SK-N-DZ (cell line): ENCODE measurements at regions not wholly inside any gene's neighbourhood (a gene's known extent, or its start where the extent isn't known, plus 50 kb on each side); places are given as distances from the start of the nearest gene placed in this dataset.
"Not testable (repeated sequence)": the region's sequence is repeated elsewhere in the genome, so short reads cannot be mapped to it uniquely, and the experiment has no call there.

Experiments used
- DNase-seq: peaks from one replicate; pipeline ENCODE4 v3.0.0-alpha.2; 2015; ENCODE audit warnings: low spot score

DNA sequence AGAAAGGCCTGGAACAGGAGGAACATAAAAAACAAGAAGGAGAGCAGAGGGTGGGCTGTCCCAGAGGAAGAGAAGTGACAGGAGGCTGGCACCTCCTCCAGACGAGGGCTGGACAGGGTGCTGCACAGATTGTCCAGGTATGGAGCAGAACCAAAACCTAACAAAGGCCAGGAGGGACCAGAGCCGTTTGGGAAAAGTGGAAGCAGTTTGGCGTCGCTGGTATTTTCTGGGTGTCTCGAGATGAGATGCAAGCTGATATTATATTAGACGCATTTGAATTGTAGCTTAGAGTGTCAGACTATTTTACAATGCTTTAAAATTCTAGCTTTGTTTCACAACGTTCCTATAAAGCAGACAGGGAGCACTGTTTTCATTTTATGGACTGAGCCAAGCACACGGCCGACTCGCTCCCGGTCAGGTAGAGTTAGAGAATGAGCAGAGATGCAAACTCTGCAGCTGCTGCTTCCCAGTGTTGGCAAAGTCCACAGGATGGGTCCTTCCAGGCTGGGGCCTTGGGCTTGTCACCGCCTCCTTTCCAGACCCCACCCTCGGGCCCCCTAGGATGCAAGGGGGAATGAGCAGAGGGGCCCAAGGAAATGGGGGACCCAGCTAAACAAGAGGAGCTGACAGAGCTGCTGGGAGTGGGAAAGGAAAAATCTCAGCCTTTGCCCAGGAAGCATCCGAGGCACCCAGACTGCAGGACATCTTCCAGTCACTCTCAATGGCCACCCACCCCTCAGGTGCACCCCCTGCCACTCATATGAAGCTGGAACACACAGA lies 60.8 kb upstream of the TMPRSS2 start:
- DNase-seq, result no peak

DNA sequence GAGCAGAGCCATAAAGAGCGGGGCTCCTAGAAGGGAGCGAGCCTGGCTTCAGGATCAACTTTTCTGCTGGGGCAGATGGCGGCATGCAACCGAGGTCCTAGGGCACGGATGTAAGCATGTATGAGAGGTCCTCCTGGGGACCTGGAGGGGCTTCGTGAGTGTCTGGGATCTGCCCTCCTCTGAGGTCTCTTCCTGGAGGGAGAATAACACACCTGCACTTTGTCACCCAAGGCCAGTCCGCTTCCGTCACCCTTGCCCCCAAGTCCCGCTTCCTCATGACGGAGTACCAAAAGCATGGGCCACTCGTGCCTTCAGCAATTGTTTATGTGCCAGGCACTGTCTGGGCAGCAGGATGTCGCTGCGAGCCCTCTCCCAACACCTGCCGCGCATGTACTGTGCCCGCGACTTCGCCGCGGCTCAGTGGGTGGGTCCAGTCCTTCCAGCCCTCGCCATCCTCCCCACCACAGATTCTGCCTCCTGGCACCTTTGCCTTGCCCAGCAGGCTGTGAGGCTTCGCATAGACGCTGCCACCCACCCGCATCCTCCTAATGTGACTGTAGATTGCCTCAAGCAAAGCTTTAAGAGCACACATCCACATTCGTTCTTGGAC lies 60.0 kb upstream of the TMPRSS2 start:
- no peak for DNase-seq

DNA sequence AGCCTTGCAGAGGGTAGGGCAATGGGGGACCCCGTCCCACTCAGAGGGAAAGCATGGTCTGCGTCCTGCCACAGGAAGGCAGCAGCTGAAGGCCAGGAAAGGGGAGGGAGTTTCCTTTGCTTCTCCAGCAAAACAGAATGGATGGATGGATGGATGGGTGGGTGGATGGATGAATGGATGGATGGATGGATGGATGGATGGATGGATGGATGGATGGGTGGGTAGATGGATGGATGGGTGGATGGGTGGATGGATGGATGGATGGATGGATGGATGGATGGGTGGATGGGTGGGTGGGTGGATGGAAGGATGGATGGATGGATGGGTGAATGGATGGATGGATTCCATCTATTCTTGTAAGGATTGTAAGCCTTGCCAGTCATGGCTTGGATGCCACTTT lies 59.3 kb upstream of the TMPRSS2 start:
- DNase-seq, result not testable (repeated sequence)

DNA sequence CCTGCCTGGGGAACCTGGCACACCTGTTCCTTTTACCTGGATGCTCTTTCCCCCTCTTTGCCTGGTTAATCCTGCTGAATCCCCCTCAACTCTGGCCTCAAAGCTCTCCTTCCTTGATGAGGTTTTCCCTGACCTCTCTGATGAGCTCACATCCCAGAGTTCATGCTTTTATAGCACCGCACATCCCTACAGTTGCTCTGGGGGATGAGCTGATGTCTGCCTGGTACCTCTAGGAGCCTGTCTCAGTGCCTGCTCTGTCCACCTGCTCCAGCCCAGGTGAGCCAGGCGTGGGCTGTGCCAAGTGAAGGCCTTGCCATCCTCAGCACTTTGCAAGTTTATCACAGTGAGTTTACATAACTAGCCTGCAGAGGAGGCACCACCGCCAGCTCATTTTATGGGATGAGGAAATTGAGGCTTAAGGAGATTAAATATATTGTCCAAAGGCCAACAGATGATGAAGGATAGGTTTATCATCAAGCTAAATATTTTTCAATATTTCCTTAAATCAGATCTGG lies 58.6 kb upstream of the TMPRSS2 start:
- DNase-seq, result no peak

DNA sequence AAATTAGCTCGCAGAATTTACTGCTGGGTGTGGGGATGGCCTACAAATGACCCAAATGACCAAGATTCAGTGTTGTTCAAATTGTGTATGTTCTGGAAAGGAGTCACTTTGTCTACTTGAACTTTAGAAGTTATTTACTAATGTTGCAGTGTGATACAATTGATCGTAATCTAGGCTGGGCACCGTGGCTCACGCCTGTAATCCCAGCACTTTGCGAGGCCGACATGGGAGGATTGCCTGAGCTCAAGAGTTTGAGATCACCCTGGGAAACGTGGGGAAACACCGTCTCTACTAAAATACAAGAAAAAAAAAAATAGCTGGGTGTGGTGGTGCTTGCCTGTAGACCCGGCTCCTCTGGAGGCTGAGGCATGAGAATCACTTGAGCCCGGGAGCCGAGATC lies 57.6 kb upstream of the TMPRSS2 start:
- DNase-seq, result no peak

DNA sequence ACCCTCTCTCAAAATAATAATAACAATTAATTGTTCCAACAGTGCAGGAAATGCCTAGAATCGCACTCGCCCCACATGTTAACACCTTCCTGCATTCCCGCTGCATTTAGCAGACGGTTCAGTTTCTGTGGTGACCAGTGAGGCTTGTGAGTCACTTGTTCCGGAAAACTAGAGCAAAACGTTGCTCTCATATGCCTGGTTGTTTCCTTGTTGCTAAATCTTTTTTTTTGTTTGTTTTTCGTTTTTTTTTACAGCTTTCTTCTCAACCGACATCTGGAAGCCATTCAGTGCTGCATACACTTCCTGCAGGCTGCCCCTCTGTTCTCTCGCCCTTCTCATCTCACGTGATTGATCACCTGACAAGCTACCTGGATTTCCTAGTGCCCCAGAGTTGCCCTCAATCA lies 56.9 kb upstream of the TMPRSS2 start:
- no peak for DNase-seq

DNA sequence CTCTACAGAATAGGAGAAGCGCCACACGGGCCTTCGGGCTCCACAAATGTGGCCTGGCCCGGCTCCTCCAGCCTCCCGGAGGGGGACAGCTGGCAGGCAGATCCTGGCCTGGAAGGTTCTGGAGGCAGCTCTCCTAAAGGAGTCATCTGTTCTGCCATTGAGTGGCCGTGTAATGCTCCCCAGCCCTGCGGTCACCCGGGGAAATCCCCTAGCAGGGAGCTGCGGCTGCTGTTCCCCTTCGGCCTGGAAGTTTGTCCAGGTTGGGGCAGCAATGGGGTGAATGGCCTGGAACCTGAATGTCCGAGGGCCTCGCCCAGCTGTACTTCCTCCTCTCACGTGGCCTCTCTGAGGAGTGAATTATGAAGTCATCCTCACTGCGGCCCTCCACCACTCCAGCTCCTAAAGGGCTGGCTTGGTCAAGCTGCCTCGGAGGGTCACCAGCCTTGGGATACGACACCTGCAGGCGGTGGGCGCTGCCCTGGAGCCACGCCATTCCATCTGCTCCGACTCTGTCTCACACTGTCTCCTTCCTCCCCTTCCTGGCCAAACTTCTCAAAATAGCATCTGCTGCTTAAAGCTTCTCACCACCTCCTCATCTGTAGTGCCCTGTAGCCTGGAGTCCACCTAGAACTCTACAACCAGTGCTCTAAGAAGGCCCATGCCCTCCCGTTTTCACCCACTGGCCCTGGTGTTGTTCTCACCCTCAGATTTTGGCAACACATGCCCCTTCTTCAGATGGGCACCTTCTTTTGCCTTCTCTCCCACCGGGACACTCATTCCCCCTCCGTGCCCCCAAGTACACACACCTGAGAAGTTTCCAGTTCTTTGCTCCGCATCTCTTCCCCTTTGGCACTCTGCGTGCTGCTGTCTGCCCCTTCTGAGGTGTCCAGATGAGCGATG lies 54.4 kb upstream of the TMPRSS2 start:
- DNase-seq, result no peak

DNA sequence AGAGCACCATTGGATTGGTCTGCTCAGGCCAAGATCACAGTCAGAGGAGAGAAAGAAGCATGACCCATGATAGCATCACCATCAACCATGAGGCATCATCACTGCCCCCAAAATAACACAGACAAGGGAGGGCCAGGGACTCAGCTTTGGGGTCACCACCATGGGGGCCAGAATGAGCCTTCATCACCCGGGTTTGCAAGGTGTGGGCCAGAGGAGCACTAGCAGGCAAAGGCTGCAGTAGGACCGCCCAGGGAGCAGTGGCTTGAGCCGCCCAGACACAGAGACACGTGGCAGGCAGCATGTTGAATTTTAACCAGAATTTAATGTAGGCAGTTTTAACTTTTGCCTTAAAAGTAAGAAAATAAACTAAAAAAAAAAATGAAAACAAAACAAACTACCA lies 53.7 kb upstream of the TMPRSS2 start:
- DNase-seq, result no peak

DNA sequence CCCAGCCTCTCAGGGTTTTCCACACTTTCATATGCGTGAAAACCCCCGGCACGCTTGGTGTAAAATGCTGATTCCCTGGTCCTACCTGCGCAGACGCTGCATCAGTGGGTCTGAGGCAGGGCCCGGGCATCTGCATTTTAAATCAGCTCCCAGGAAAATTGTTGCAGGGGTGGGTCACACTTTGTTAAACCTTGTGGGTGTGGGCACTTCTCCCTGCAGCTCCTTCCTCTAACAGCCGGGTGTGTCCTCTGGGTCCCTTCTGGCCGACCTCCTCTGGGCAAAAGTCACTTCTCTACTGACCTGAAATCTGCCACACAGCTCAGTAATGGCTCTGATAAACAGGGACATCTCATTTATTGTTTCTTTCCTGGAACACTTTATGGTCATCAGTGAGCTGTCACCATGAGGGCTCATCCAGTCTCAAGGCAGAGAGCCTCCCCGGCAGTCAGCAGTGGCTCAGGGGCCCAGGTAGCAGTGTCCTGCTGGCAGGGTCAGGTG lies 52.8 kb upstream of the TMPRSS2 start:
- no peak for DNase-seq

DNA sequence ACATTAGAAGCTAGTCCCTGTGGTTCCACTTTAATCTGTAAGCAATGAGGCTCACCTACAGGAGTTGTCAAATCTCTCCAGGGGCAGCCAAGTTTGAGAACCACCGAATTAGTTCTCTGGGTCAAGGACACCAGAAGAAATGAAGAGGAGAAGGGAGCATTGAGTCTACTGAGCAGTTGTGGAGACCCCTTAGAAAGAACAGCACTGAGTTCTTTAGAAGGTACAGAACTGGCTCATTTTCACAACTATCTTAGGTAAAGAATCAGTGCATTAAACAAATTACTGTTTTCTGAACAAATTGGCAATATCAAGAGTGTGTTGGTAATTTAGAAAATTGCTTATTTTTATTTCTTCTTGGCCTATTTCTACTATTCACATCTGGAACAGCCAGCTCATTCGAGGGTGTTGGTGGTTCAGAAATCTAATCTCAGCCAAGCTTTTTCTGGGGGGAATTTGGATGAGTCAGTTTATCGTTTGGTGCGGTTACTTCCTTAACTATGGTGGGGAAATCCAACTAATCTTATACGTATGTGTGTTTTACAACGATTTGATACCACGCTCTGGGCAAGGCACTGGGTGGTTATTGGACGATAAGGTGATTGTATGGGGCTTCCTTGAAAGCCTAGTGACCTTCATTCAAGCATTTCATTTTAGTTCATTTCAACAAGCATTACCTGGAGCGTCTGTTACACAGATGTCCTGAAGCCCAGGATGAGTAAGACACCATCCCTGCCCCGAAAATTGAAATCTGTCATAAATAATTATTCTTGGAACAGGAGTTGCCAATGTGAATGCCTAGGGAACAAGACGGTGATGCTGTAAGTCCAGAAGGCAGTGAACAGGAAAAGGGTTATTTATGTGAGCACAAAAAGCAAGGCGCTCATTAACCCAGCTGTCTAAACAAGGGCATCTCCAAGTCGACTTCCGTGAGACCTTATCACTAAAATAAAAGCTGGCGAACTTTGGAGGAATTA lies 52.0 kb upstream of the TMPRSS2 start:
- no peak for DNase-seq

DNA sequence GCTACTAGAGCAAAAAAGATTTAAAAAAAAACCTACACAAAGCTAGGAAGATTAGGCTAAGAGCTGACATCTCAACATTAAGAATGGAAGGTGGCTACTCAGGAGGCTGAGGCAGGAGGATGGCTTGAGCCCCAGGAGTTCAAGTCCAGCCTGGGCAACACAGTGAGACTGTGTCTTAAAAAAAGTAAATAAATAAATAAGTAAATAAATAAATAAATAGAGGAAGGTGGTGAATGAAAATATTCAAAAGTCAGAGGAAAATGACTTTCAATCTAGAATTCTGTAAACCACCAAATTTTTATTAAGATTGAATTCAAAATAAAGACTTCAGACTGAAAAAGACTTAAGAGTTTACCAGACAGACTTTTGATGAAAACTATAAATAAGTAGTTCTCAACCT lies 50.9 kb upstream of the TMPRSS2 start:
- DNase-seq, result no peak

DNA sequence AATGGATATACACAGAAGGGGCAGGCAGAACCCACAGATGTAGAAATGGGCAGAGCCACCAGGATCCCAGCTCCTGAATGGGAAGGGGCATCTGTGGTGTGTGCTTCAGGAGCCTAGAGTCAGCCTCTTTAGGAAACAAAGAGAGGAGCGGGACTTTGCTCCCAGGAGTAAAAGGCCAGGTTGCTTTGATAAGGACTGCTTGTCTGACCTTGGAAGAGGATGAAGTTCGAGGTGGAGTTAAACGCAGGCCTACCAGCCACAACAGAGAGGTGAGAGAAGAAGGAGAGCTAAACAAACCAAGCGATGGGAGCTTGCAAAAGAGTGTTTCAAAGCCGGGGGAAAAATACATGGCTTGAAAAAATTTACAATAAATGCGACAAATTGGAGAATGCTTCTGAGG lies 49.9 kb upstream of the TMPRSS2 start:
- no peak for DNase-seq
